HCT116 (cell line): ENCODE measurements at regions not wholly inside any gene's neighbourhood (a gene's known extent, or its start where the extent isn't known, plus 50 kb on each side); places are given as distances from the start of the nearest gene placed in this dataset.

ENCODE experiments used
- ATAC-seq: fragments of 200-7000 bp; cut with Tn5 transposase; 2 replicates; pipeline ENCODE4 v1.9.1; 2020; ENCODE audit warnings: mild to moderate bottlenecking, moderate library complexity
- BruUV-seq: library from RNA; stranded (reverse); fragments of 400-500 nt; replicated peaks from 2 replicates; lab custom pipeline; 2021; lab: Mats Ljungman, UMichigan
- CTCF ChIA-PET: fragments of 300-600 bp; sonication (Branson Sonifier 250); formaldehyde crosslinking; loops from one replicate; lab custom pipeline; 2021; ENCODE audit warnings: antibody characterized with exemption; lab: Charles Lee
- POLR2A ChIA-PET: fragments of 300-600, 350-600 bp; sonication (Branson Sonifier 250); formaldehyde crosslinking; loops from one replicate; lab custom pipeline; 2021; ENCODE audit warnings: antibody characterized with exemption; lab: Charles Lee
- RAD21 ChIA-PET, 2 experiments: fragments of 300-600 bp; sonication (Branson Sonifier 250); formaldehyde crosslinking; loops; one replicate each; lab custom pipeline; 2023; ENCODE audit warnings: low total read pairs in 2 of 2; ENCODE audit not compliant: uncharacterized antibody in 2 of 2, unreplicated experiment in 2 of 2, low non-redundant PET in 1 of 2; lab: Charles Lee
- DNase-seq: peaks from one replicate; pipeline ENCODE4 v3.0.0-alpha.2; 2010; ENCODE audit warnings: low read depth, low spot score
- H2AFZ ChIP-seq: fragments of 200-600 bp; shearing (Covaris generic), sonication (generic); 2 replicates; pipeline ENCODE4 v1.6.1; 2017; ENCODE audit warnings: low read depth, mixed run types, mixed read lengths, antibody characterized with exemption, low read length; ENCODE audit not compliant: poor library complexity, severe bottlenecking
- H3K27ac ChIP-seq: 2 replicates; pipeline ENCODE4 v1.5.1; 2012; ENCODE audit warnings: low read depth, low read length
- H3K27me3 ChIP-seq: fragments of 200-600 bp; sonication (generic); 2 replicates; pipeline ENCODE4 v1.6.1; 2016; ENCODE audit warnings: mixed run types, low read length, mixed read lengths; ENCODE audit not compliant: insufficient read depth
- H3K36me3 ChIP-seq, 2 experiments: fragments of 200-500 bp in 1 of 2; fragments of 200-600 bp in 1 of 2; sonication (Bioruptor generic) in 1 of 2; sonication (generic) in 1 of 2; 2 replicates each; pipeline versions ENCODE4 v1.5.1 to v1.6.1; 2014 to 2016; ENCODE audit warnings: low read length in 2 of 2, inconsistent platforms in 1 of 2, mixed read lengths in 1 of 2, mixed run types in 1 of 2; ENCODE audit not compliant: insufficient read depth in 2 of 2, control insufficient read depth in 1 of 2
- H3K4me1 ChIP-seq, 2 experiments: fragments of 200-600 bp in 1 of 2; sonication (generic) in 1 of 2; 2 replicates each; pipeline versions ENCODE4 v1.5.1 to v1.6.1; 2012 to 2017; ENCODE audit warnings: low read length in 2 of 2, inconsistent platforms in 1 of 2, mild to moderate bottlenecking in 1 of 2, mixed read lengths in 1 of 2, mixed run types in 1 of 2, moderate library complexity in 1 of 2; ENCODE audit not compliant: insufficient read depth in 2 of 2, control insufficient read depth in 1 of 2
- H3K4me2 ChIP-seq: fragments of 200-600 bp; sonication (generic); 2 replicates; pipeline ENCODE4 v1.6.1; 2017; ENCODE audit warnings: mixed run types, low read length, mixed read lengths
- H3K4me3 ChIP-seq, 2 experiments: fragments of 200-600 bp in 1 of 2; sonication (generic) in 1 of 2; replicated peaks in 1 of 2; 2 replicates each; pipeline ENCODE4 v1.5.1; 2011 to 2016; ENCODE audit warnings: low read length in 2 of 2, control low read depth in 1 of 2, low read depth in 1 of 2, mild to moderate bottlenecking in 1 of 2, mixed read lengths in 1 of 2, mixed run types in 1 of 2
- H3K79me2 ChIP-seq: fragments of 200-600 bp; sonication (generic); 2 replicates; pipeline ENCODE4 v1.6.1; 2017; ENCODE audit warnings: mild to moderate bottlenecking, mixed run types, low read length, moderate library complexity, mixed read lengths; ENCODE audit not compliant: insufficient read depth
- H3K9ac ChIP-seq: fragments of 200-600 bp; sonication (generic); 2 replicates; pipeline ENCODE4 v1.6.1; 2016; ENCODE audit warnings: low read length, mixed read lengths
- H3K9me2 ChIP-seq: fragments of 200-600 bp; sonication (generic), shearing (Covaris generic); 2 replicates; pipeline ENCODE4 v1.6.1; 2017; ENCODE audit warnings: mixed run types, mild to moderate bottlenecking, moderate library complexity; ENCODE audit not compliant: insufficient read depth
- H3K9me3 ChIP-seq, 2 experiments: fragments of 200-500 bp in 1 of 2; fragments of 200-600 bp in 1 of 2; sonication (Bioruptor generic) in 1 of 2; sonication (generic) in 1 of 2; 2 replicates each; pipeline ENCODE4 v1.6.1; 2014 to 2017; ENCODE audit warnings: low read length in 2 of 2, mixed read lengths in 2 of 2, inconsistent platforms in 1 of 2, low read depth in 1 of 2, mild to moderate bottlenecking in 1 of 2, mixed run types in 1 of 2, moderate library complexity in 1 of 2; ENCODE audit not compliant: control insufficient read depth in 1 of 2, insufficient read depth in 1 of 2
- H4K20me1 ChIP-seq: fragments of 200-600 bp; sonication (generic), shearing (Covaris generic); 2 replicates; pipeline ENCODE4 v1.6.1; 2017; ENCODE audit warnings: mixed run types, mild to moderate bottlenecking, moderate library complexity; ENCODE audit not compliant: insufficient read depth
- EGR1 ChIP-seq: IDR thresholded peaks from 2 replicates; pipeline ENCODE4 v1.6.1; 2012; ENCODE audit warnings: low read depth
- POLR2AphosphoS5 ChIP-seq: IDR thresholded peaks from 2 replicates; pipeline ENCODE4 v1.6.1; 2011; ENCODE audit warnings: mild to moderate bottlenecking, low read depth, low read length, moderate library complexity
- SIN3A ChIP-seq: IDR thresholded peaks from 2 replicates; pipeline ENCODE4 v1.6.1; 2012; ENCODE audit warnings: low read depth
- SP1 ChIP-seq: IDR thresholded peaks from 2 replicates; pipeline ENCODE4 v1.6.1; 2012; ENCODE audit warnings: low read depth
- TCF7L2 ChIP-seq: IDR thresholded peaks from 2 replicates; pipeline ENCODE4 v1.7.0; 2011; ENCODE audit warnings: borderline replicate concordance, inconsistent platforms; ENCODE audit not compliant: insufficient read depth, insufficient read length; ENCODE audit errors: extremely low read depth
- YY1 ChIP-seq: IDR thresholded peaks from 2 replicates; pipeline ENCODE4 v1.6.1; 2011; ENCODE audit warnings: low read length, low read depth, moderate library complexity, mild to moderate bottlenecking; ENCODE audit not compliant: insufficient replicate concordance; ENCODE audit errors: extremely low read depth
- intact Hi-C: fragments of 100-400 bp; cut with micrococcal nuclease; formaldehyde crosslinking; loops from 2 replicates; pipeline ENCODE4 v1.10.0; 2022
- TF ChIP-seq, protein P1 (sequence below): IDR thresholded peaks from 2 replicates; pipeline ENCODE4 v1.6.1; 2012; ENCODE audit warnings: low read depth

DNA sequence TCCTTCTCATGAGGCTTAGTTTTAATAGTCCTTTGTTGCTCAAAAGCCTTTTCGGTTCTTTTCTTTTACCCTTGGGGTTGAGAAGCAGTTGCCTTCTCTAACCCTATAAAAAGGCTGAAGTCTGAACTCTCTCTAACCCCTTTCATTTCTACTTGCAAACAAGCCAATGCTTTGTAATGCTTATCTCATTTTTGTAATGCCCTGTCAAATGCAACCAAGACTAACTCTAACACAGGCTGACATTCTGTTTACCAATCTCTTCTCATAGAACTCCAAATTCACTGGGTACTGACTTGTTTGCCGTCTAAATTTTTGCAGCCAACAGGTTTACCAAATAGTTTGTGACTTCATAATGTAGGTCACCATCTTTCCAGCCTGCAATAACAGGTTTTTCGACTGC is 233.9 kb upstream of the SNX7 start:
- no peak overlapping the region for H3K4me2 ChIP-seq
- no peak overlapping the region for H2AFZ ChIP-seq
- ChIA-PET POLR2A (no interaction called here), RAD21 (no interaction called here), CTCF (no interaction called here)
- TF ChIP-seq EGR1 (no peak), SIN3A (no peak), POLR2AphosphoS5 (no peak), YY1 (no peak)
- no peaks in the 10 kb centered on the region for H3K79me2 ChIP-seq
- H3K4me3 ChIP-seq = no peak overlapping the region
- H3K9ac ChIP-seq = no peak overlapping the region
- H3K36me3 ChIP-seq = no peaks in the 10 kb centered on the region
- no peaks in the 10 kb centered on the region for H4K20me1 ChIP-seq
- no peaks in the 10 kb centered on the region for H3K9me2 ChIP-seq
- no peaks in the 10 kb centered on the region for H3K27me3 ChIP-seq
- BruUV-seq = no TSS peak
- H3K9me3 ChIP-seq = no peaks in the 10 kb centered on the region
- H3K27ac ChIP-seq = no peak overlapping the region
- DNase-seq (no peak), ATAC-seq (no peak)
- intact Hi-C loops = no loop called here
- peaks cover 0 to 8% of the 10 kb centered on the region in 2 experiments; a peak in 1 of 4 replicates for H3K4me1 ChIP-seq

DNA sequence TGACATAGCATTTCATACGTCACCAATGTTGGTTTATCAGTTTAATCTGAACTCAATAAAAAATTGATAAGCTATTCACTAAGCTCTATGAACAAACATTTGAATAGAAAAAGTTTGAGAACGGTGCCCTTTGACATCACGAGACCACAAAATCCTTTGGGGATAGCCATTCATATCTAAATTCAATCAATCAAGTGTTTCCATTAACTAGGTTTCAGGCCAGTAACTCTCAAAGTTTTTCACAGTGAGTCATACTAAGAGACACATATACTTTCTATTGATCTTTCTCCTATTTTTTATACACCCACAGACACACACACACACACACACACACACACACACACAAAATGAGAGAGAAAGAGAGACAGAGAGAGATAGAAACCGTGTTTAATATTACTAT is 235.4 kb upstream of the SNX7 start:
- CTCF ChIA-PET = no interaction called here
- Histone ChIP-seq H3K79me2 (no peaks in the 10 kb centered on the region), H3K27me3 (no peaks in the 10 kb centered on the region), H3K27ac (no peak overlapping the region), H4K20me1 (no peaks in the 10 kb centered on the region), H3K9ac (no peak overlapping the region), H3K9me2 (no peaks in the 10 kb centered on the region), H2AFZ (no peak overlapping the region), H3K36me3 (no peaks in the 10 kb centered on the region), H3K4me3 (no peak overlapping the region), H3K4me1 (peaks cover 0 to 8% of the 10 kb centered on the region in 2 experiments; a peak in 1 of 4 replicates), H3K9me3 (no peaks in the 10 kb centered on the region), H3K4me2 (no peak overlapping the region)
- RAD21 ChIA-PET = no interaction called here
- intact Hi-C loops = no loop called here
- POLR2A ChIA-PET = no interaction called here
- DNase-seq (no peak), ATAC-seq (no peak)
- BruUV-seq = no TSS peak
- TF ChIP-seq TCF7L2 (no peak), SP1 (no peak)
- TF ChIP-seq, protein P1, sequence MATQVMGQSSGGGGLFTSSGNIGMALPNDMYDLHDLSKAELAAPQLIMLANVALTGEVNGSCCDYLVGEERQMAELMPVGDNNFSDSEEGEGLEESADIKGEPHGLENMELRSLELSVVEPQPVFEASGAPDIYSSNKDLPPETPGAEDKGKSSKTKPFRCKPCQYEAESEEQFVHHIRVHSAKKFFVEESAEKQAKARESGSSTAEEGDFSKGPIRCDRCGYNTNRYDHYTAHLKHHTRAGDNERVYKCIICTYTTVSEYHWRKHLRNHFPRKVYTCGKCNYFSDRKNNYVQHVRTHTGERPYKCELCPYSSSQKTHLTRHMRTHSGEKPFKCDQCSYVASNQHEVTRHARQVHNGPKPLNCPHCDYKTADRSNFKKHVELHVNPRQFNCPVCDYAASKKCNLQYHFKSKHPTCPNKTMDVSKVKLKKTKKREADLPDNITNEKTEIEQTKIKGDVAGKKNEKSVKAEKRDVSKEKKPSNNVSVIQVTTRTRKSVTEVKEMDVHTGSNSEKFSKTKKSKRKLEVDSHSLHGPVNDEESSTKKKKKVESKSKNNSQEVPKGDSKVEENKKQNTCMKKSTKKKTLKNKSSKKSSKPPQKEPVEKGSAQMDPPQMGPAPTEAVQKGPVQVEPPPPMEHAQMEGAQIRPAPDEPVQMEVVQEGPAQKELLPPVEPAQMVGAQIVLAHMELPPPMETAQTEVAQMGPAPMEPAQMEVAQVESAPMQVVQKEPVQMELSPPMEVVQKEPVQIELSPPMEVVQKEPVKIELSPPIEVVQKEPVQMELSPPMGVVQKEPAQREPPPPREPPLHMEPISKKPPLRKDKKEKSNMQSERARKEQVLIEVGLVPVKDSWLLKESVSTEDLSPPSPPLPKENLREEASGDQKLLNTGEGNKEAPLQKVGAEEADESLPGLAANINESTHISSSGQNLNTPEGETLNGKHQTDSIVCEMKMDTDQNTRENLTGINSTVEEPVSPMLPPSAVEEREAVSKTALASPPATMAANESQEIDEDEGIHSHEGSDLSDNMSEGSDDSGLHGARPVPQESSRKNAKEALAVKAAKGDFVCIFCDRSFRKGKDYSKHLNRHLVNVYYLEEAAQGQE = no peak
